Esophagus muscularis mucosa (tissue), 4 donors: ENCODE measurements at regions not wholly inside any gene's neighbourhood (a gene's known extent, or its start where the extent isn't known, plus 50 kb on each side); places are given as distances from the start of the nearest gene placed in this dataset.

ENCODE experiments used
- DNase-seq: peaks from one replicate; pipeline ENCODE4 v3.0.0-alpha.2; 2017; ENCODE audit errors: extremely low spot score
- H3K27ac ChIP-seq, 4 donors: fragments of 200-600 bp; sonication (generic); replicated peaks in 1 of 4; 1 replicate in 3 of 4; 2 replicates in 1 of 4; pipeline ENCODE4 v1.5.1; 2016 to 2019; ENCODE audit warnings: mild to moderate bottlenecking in 1 of 4
- H3K27me3 ChIP-seq, 4 donors: fragments of 200-600 bp; sonication (generic); one replicate each; pipeline versions ENCODE4 v1.5.1 to v1.6.0; 2016 to 2019
- H3K36me3 ChIP-seq, 4 donors: fragments of 200-600 bp; sonication (generic); one replicate each; pipeline ENCODE4 v1.5.1; 2016 to 2019
- H3K4me1 ChIP-seq, 4 donors: fragments of 200-600 bp; sonication (generic); one replicate each; pipeline ENCODE4 v1.5.1; 2016 to 2019
- H3K4me3 ChIP-seq, 4 donors: fragments of 200-600 bp; sonication (generic); 1 replicate in 2 of 4; 2 replicates in 2 of 4; pipeline ENCODE4 v1.5.1; 2016 to 2019; ENCODE audit warnings: mild to moderate bottlenecking in 4 of 4, moderate library complexity in 1 of 4
- H3K9me3 ChIP-seq, 4 donors: fragments of 200-600 bp; sonication (generic); 1 replicate in 3 of 4; 2 replicates in 1 of 4; pipeline ENCODE4 v1.5.1; 2016 to 2019
- EP300 ChIP-seq: sonication (generic); formaldehyde crosslinking; IDR thresholded peaks from one replicate; pipeline ENCODE4 v1.6.1; 2017; ENCODE audit warnings: antibody characterized with exemption
- POLR2A ChIP-seq: fragments of 450-650 bp; IDR thresholded peaks from one replicate; pipeline ENCODE4 v1.6.1; 2017; ENCODE audit warnings: antibody characterized with exemption, moderate library complexity, mild to moderate bottlenecking, low read depth
- POLR2AphosphoS5 ChIP-seq, 2 donors: sonication (generic); formaldehyde crosslinking; IDR thresholded peaks; one replicate each; pipeline ENCODE4 v1.6.1; 2017; ENCODE audit warnings: antibody characterized with exemption in 2 of 2
- WGBS: methylation state at CpG from one replicate; pipeline ENCODE4 v1.1.5; 2018; 5-methylcytosine and 5-hydroxymethylcytosine counted together
- intact Hi-C: fragments of 100-400 bp; cut with DNase I; formaldehyde crosslinking; loops from one replicate; pipeline ENCODE4 v1.15.1; 2023
- TF ChIP-seq, protein P1 (sequence below), 3 experiments: fragments of 200-600 bp in 2 of 3; fragments of 450-650 bp in 1 of 3; sonication (generic) in 2 of 3; IDR thresholded peaks; one replicate each; pipeline ENCODE4 v1.5.1; 2017 to 2019; ENCODE audit warnings: antibody characterized with exemption in 3 of 3, mild to moderate bottlenecking in 2 of 3, moderate library complexity in 1 of 3

GRCh38 chr14:66140963-66141362 lies 345.2 kb upstream of the CCDC196 start:
- H3K4me3 ChIP-seq: no peak overlapping the region
- H3K36me3 ChIP-seq: no peaks in the 10 kb centered on the region

GRCh38 chr14:66141733-66142132 lies 344.4 kb upstream of the CCDC196 start:
- DNase-seq: no peak
- intact Hi-C loops: no loop called here
- 100% methylated on average over 1 of the region's 2 CpGs for WGBS

More at GRCh38 chr14:66140963-66141362, 345.2 kb upstream of the CCDC196 start:
- intact Hi-C loops: no loop called here
- Histone ChIP-seq H3K27ac (no peak overlapping the region), H3K4me1 (peaks cover 0 to 3% (median 0%) of the 10 kb centered on the region in 4 donors), H3K27me3 (no peaks in the 10 kb centered on the region), H3K9me3 (peaks cover 0 to 11% (median 0%) of the 10 kb centered on the region in 4 donors)
- WGBS: 90% methylated on average over 2 of the region's 3 CpGs
- no peak for TF ChIP-seq EP300
- TF ChIP-seq, protein P1, sequence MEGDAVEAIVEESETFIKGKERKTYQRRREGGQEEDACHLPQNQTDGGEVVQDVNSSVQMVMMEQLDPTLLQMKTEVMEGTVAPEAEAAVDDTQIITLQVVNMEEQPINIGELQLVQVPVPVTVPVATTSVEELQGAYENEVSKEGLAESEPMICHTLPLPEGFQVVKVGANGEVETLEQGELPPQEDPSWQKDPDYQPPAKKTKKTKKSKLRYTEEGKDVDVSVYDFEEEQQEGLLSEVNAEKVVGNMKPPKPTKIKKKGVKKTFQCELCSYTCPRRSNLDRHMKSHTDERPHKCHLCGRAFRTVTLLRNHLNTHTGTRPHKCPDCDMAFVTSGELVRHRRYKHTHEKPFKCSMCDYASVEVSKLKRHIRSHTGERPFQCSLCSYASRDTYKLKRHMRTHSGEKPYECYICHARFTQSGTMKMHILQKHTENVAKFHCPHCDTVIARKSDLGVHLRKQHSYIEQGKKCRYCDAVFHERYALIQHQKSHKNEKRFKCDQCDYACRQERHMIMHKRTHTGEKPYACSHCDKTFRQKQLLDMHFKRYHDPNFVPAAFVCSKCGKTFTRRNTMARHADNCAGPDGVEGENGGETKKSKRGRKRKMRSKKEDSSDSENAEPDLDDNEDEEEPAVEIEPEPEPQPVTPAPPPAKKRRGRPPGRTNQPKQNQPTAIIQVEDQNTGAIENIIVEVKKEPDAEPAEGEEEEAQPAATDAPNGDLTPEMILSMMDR (IDR thresholded peaks at IDR 0.05): no peak
- no peak for TF ChIP-seq POLR2AphosphoS5 (IDR thresholded peaks at IDR 0.05)
- TF ChIP-seq POLR2A: no peak
- DNase-seq: no peak

GRCh38 chr14:66143387-66144112 lies 342.6 kb upstream of the CCDC196 start:
- peaks cover 0 to 3% (median 0%) of the 10 kb centered on the region in 4 donors for H3K4me1 ChIP-seq
- H3K27me3 ChIP-seq: no peaks in the 10 kb centered on the region
- H3K9me3 ChIP-seq: peaks cover 0 to 11% (median under 1%) of the 10 kb centered on the region in 4 donors
- 87% methylated on average over 4 of the region's 6 CpGs for WGBS
- no peak overlapping the region for H3K4me3 ChIP-seq
- DNase-seq: no peak
- H3K27ac ChIP-seq: no peak overlapping the region
- TF ChIP-seq EP300 (no peak), POLR2AphosphoS5 (IDR thresholded peaks at IDR 0.05) (no peak), POLR2A (no peak)
- intact Hi-C loops: no loop called here
- H3K36me3 ChIP-seq: no peaks in the 10 kb centered on the region

More at GRCh38 chr14:66141733-66142132, 344.4 kb upstream of the CCDC196 start:
- TF ChIP-seq POLR2AphosphoS5 (IDR thresholded peaks at IDR 0.05) (no peak), POLR2A (no peak), EP300 (no peak)
- TF ChIP-seq, protein P1 (IDR thresholded peaks at IDR 0.05): no peak
- H3K4me3 ChIP-seq: no peak overlapping the region
- H3K36me3 ChIP-seq: no peaks in the 10 kb centered on the region
- H3K4me1 ChIP-seq: peaks cover 0 to 3% (median 0%) of the 10 kb centered on the region in 4 donors
- H3K27ac ChIP-seq: no peak overlapping the region
- peaks cover 0 to 11% (median 0%) of the 10 kb centered on the region in 4 donors for H3K9me3 ChIP-seq
- H3K27me3 ChIP-seq: no peaks in the 10 kb centered on the region

- no peaks in the 10 kb centered on the region for H3K4me1 ChIP-seq
- no peak for DNase-seq
- no peak overlapping the region for H3K4me3 ChIP-seq
- H3K36me3 ChIP-seq: no peaks in the 10 kb centered on the region
- TF ChIP-seq EP300: no peak
- no peak for TF ChIP-seq POLR2A
- TF ChIP-seq POLR2AphosphoS5 (IDR thresholded peaks at IDR 0.05): no peak
- TF ChIP-seq, protein P1 (IDR thresholded peaks at IDR 0.05): no peak
- H3K27ac ChIP-seq: no peak overlapping the region
- no peaks in the 10 kb centered on the region for H3K27me3 ChIP-seq
- peaks cover 0 to 7% (median 0%) of the 10 kb centered on the region in 4 donors for H3K9me3 ChIP-seq
- intact Hi-C loops: no loop called here
Measured at GRCh38 chr14:66152302-66152701, 333.9 kb upstream of the CCDC196 start.

- no peak overlapping the region for H3K4me3 ChIP-seq
- no peak overlapping the region for H3K27ac ChIP-seq
- no peaks in the 10 kb centered on the region for H3K27me3 ChIP-seq
- DNase-seq: no peak
- H3K36me3 ChIP-seq: no peaks in the 10 kb centered on the region
- 38% methylated on average over 5 of the region's 5 CpGs for WGBS
- H3K9me3 ChIP-seq: peaks cover 0 to 7% (median 0%) of the 10 kb centered on the region in 4 donors
- no peaks in the 10 kb centered on the region for H3K4me1 ChIP-seq
- intact Hi-C loops: no loop called here
- TF ChIP-seq POLR2A: no peak
- TF ChIP-seq EP300: no peak
- TF ChIP-seq, protein P1 (IDR thresholded peaks at IDR 0.05): no peak
- TF ChIP-seq POLR2AphosphoS5 (IDR thresholded peaks at IDR 0.05): no peak
Measured at GRCh38 chr14:66152747-66153146, 333.4 kb upstream of the CCDC196 start.
